CD14-positive monocyte (primary cell): ENCODE measurements at regions not wholly inside any gene's neighbourhood (a gene's known extent, or its start where the extent isn't known, plus 50 kb on each side); places are given as distances from the start of the nearest gene placed in this dataset.

Experiments
- DNase-seq, 3 donors: peaks; one replicate each; pipeline ENCODE4 v3.0.0-alpha.2; 2011 to 2022
- H2AFZ ChIP-seq: 2 replicates; pipeline ENCODE4 v1.6.0; 2012; ENCODE audit warnings: mild to moderate bottlenecking, low read depth, low read length, inconsistent platforms; ENCODE audit not compliant: insufficient read depth, poor library complexity, severe bottlenecking
- H3K27ac ChIP-seq, 2 donors: 1 replicate in 1 of 2; 2 replicates in 1 of 2; pipeline ENCODE4 v1.5.1; 2012 to 2013; ENCODE audit warnings: low read length in 2 of 2, control low read depth in 1 of 2, inconsistent platforms in 1 of 2, low read depth in 1 of 2, mild to moderate bottlenecking in 1 of 2
- H3K27me3 ChIP-seq, 2 donors: one replicate each; pipeline versions ENCODE4 v1.6.0 to v1.6.1; 2011 to 2013; ENCODE audit warnings: low read length in 2 of 2; ENCODE audit not compliant: control insufficient read depth in 2 of 2, insufficient read depth in 2 of 2
- H3K36me3 ChIP-seq, 2 donors: replicated peaks in 1 of 2; 1 replicate in 1 of 2; 2 replicates in 1 of 2; pipeline versions ENCODE4 v1.5.1 to v1.6.1; 2012 to 2013; ENCODE audit warnings: low read length in 2 of 2, control low read depth in 1 of 2, inconsistent platforms in 1 of 2, mild to moderate bottlenecking in 1 of 2; ENCODE audit not compliant: insufficient read depth in 2 of 2, control insufficient read depth in 1 of 2
- H3K4me1 ChIP-seq, 2 donors: 1 replicate in 1 of 2; 2 replicates in 1 of 2; pipeline versions ENCODE4 v1.5.1 to v1.6.1; 2012 to 2013; ENCODE audit warnings: low read length in 2 of 2, control low read depth in 1 of 2, inconsistent platforms in 1 of 2, mild to moderate bottlenecking in 1 of 2, moderate library complexity in 1 of 2; ENCODE audit not compliant: insufficient read depth in 2 of 2, control insufficient read depth in 1 of 2
- H3K4me2 ChIP-seq: replicated peaks from 2 replicates; pipeline ENCODE3; 2012; ENCODE audit warnings: low read length, moderate library complexity, mild to moderate bottlenecking; ENCODE audit not compliant: poor library complexity, severe bottlenecking; ENCODE audit errors: extremely low read depth
- H3K4me3 ChIP-seq, 3 experiments: fragments of 200-600 bp in 1 of 3; sonication (generic) in 1 of 3; replicated peaks in 1 of 3; 1 replicate in 2 of 3; 2 replicates in 1 of 3; pipeline ENCODE4 v1.5.1; 2011 to 2013; ENCODE audit warnings: low read length in 3 of 3, mild to moderate bottlenecking in 3 of 3, control low read depth in 2 of 3, low read depth in 2 of 3, inconsistent platforms in 1 of 3, moderate library complexity in 1 of 3
- H3K79me2 ChIP-seq: 2 replicates; pipeline ENCODE4 v1.6.0; 2012; ENCODE audit warnings: mild to moderate bottlenecking, control low read depth, inconsistent platforms, low read length, moderate library complexity; ENCODE audit not compliant: insufficient read depth
- H3K9ac ChIP-seq: 2 replicates; pipeline ENCODE4 v1.6.0; 2017; ENCODE audit warnings: low read length, mild to moderate bottlenecking; ENCODE audit not compliant: insufficient read depth, poor library complexity, severe bottlenecking
- H3K9me3 ChIP-seq, 2 donors: replicated peaks in 1 of 2; 1 replicate in 1 of 2; 2 replicates in 1 of 2; pipeline versions ENCODE4 v1.5.1 to v1.6.1; 2012 to 2013; ENCODE audit warnings: low read length in 2 of 2, control low read depth in 1 of 2; ENCODE audit not compliant: control insufficient read depth in 1 of 2, insufficient read depth in 1 of 2
- H4K20me1 ChIP-seq: 2 replicates; pipeline ENCODE4 v1.6.0; 2012; ENCODE audit warnings: mild to moderate bottlenecking, low read length, control low read depth, moderate library complexity; ENCODE audit not compliant: insufficient read depth
- H3K27ac Mint-ChIP-seq, 7 donors: one replicate each; pipeline ENCODE4 v1.8.0; 2020; ENCODE audit warnings: mild to moderate bottlenecking in 7 of 7, mixed read lengths in 7 of 7, moderate library complexity in 6 of 7, inconsistent platforms in 2 of 7
- H3K27me3 Mint-ChIP-seq, 3 donors: one replicate each; pipeline ENCODE4 v1.8.0; 2021 to 2022; ENCODE audit warnings: low read depth in 3 of 3, mild to moderate bottlenecking in 3 of 3, mixed read lengths in 3 of 3, moderate library complexity in 3 of 3, inconsistent platforms in 1 of 3
- H3K36me3 Mint-ChIP-seq, 2 donors: one replicate each; pipeline ENCODE4 v1.8.0; 2020; ENCODE audit warnings: mixed read lengths in 2 of 2, inconsistent platforms in 1 of 2, mild to moderate bottlenecking in 1 of 2
- H3K4me1 Mint-ChIP-seq: one replicate; pipeline ENCODE4 v1.8.0; 2020; ENCODE audit warnings: mild to moderate bottlenecking, mixed read lengths
- H3K4me3 Mint-ChIP-seq, 2 donors: one replicate each; pipeline ENCODE4 v1.8.0; 2020; ENCODE audit warnings: mild to moderate bottlenecking in 2 of 2, mixed read lengths in 2 of 2, moderate library complexity in 1 of 2
- H3K9me3 Mint-ChIP-seq, 7 donors: one replicate each; pipeline ENCODE4 v1.8.0; 2020 to 2022; ENCODE audit warnings: mixed read lengths in 7 of 7, mild to moderate bottlenecking in 6 of 7, moderate library complexity in 6 of 7, inconsistent platforms in 2 of 7
- WGBS: methylation state at CpG from one replicate; pipeline ENCODE4 v1.1.5; 2013; ENCODE audit warnings: missing lambda C conversion rate; ENCODE audit not compliant: insufficient coverage; 5-methylcytosine and 5-hydroxymethylcytosine counted together
- intact Hi-C, 2 donors: fragments of 100-400 bp; cut with micrococcal nuclease; formaldehyde crosslinking; loops; one replicate each; pipeline versions ENCODE4 v1.15.0 to v1.15.1; 2023
- TF ChIP-seq, protein P1 (sequence below): fragments of 200-600 bp; IDR thresholded peaks from one replicate; pipeline ENCODE4 v1.8.0; 2022; ENCODE audit warnings: antibody characterized with exemption, mild to moderate bottlenecking

DNA sequence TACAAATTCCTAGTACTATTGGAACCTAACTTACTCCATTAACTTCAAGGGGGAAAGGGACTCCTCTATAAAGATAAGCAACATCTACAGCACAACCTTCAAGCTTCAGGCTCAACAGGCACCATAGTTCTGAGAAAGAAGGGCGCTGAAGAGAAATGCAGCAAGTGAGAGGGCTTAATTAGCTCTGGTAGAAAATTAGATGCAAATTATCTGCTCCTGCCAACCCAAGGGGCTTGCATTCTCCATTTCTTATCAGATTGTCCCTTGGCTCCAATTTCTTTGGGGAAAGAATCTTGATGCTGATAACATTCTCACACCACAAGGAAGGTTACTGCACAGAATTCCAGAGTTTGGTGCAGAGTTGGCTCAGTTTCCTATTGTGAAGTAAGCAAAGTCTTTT lies 214.6 kb downstream of the GABRG2 start:
- Histone ChIP-seq H3K27me3 (no peaks in the 10 kb centered on the region), H3K79me2 (no peaks in the 10 kb centered on the region), H3K4me1 (no peaks in the 10 kb centered on the region), H4K20me1 (no peaks in the 10 kb centered on the region), H3K4me3 (no peak overlapping the region), H3K9me3 (no peaks in the 10 kb centered on the region), H3K9ac (no peak overlapping the region), H3K36me3 (no peaks in the 10 kb centered on the region), H2AFZ (no peak overlapping the region), H3K4me2 (no peak overlapping the region), H3K27ac (no peak overlapping the region)
- Mint-ChIP-seq H3K4me3 (no peak overlapping the region), H3K27me3 (peaks cover 0 to 2% (median 0%) of the 10 kb centered on the region in 3 donors), H3K4me1 (no peaks in the 10 kb centered on the region), H3K9me3 (peaks cover 7 to 23% (median 12%) of the 10 kb centered on the region in 7 donors), H3K27ac (no peak overlapping the region), H3K36me3 (no peaks in the 10 kb centered on the region)
- WGBS: no CpG with 5 or more reads among the region's 1 CpG
- no peak for DNase-seq
- intact Hi-C loops: no loop called here
- TF ChIP-seq, protein P1, sequence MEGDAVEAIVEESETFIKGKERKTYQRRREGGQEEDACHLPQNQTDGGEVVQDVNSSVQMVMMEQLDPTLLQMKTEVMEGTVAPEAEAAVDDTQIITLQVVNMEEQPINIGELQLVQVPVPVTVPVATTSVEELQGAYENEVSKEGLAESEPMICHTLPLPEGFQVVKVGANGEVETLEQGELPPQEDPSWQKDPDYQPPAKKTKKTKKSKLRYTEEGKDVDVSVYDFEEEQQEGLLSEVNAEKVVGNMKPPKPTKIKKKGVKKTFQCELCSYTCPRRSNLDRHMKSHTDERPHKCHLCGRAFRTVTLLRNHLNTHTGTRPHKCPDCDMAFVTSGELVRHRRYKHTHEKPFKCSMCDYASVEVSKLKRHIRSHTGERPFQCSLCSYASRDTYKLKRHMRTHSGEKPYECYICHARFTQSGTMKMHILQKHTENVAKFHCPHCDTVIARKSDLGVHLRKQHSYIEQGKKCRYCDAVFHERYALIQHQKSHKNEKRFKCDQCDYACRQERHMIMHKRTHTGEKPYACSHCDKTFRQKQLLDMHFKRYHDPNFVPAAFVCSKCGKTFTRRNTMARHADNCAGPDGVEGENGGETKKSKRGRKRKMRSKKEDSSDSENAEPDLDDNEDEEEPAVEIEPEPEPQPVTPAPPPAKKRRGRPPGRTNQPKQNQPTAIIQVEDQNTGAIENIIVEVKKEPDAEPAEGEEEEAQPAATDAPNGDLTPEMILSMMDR: no peak

DNA sequence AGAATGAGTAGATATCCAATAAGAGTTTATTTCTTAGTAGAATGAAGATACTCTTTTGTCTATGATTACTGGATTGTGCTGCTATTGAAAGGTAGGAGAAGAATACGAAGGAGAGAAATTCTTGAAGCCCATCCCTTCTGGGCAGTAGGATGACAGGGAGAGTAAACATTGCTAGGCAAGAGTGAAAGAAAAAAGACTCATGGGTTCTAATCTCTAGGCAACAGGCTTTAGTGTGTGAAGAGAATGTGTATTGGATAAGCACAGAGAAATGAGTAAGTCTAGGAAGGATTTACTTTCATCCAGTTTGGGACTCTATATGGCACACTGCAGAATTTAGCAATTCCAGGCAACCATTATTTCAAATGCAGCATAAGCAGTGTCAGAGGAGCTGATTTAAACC lies 216.0 kb downstream of the GABRG2 start:
- Histone ChIP-seq H3K4me1 (no peaks in the 10 kb centered on the region), H3K36me3 (no peaks in the 10 kb centered on the region), H2AFZ (no peak overlapping the region), H3K27me3 (no peaks in the 10 kb centered on the region), H3K79me2 (no peaks in the 10 kb centered on the region), H4K20me1 (no peaks in the 10 kb centered on the region), H3K4me3 (no peak overlapping the region), H3K4me2 (no peak overlapping the region), H3K9me3 (no peaks in the 10 kb centered on the region), H3K27ac (no peak overlapping the region), H3K9ac (no peak overlapping the region)
- Mint-ChIP-seq H3K9me3 (peaks cover 0 to 13% (median 8%) of the 10 kb centered on the region in 7 donors), H3K27ac (no peak overlapping the region), H3K36me3 (no peaks in the 10 kb centered on the region), H3K4me3 (no peak overlapping the region), H3K4me1 (no peaks in the 10 kb centered on the region), H3K27me3 (peaks cover 0 to 2% (median 0%) of the 10 kb centered on the region in 3 donors)
- TF ChIP-seq, protein P1: no peak
- intact Hi-C loops: no loop called here
- 0% methylated on average over 1 of the region's 1 CpG for WGBS
- DNase-seq: no peak
